ENCODE measurements at regions not wholly inside any gene's neighbourhood (a gene's known extent, or its start where the extent isn't known, plus 50 kb on each side); places are given as distances from the start of the nearest gene placed in this dataset.
"Not testable (repeated sequence)": the region's sequence is repeated elsewhere in the genome, so short reads cannot be mapped to it uniquely, and the experiment has no call there.

DNA sequence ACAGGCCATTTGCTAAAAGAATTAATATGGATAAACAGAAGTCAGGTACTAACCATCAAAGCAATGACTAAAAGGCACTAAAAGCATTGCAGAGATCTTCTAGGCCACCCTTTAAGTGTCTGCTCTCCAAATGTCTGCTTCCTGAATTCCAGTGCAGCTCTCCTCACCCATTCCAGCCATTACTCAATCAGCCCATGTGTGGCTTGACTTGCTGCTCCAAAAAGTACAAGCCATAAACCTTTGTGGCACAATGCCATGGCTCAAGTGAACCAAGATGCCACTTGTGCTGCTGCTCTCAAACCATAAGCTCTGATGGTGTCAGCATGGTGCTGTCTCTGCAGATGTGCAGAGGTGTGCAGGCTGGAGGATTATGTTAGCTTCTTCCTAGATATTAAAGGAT, 290.2 kb upstream of the POU5F2 start:
- intact Hi-C loops (cut with DNase I) = no loop called here
- DNase-seq (ENCODE audit: low spot score) = no peak

- DNase-seq (ENCODE audit: low spot score) = no peak
- intact Hi-C loops (cut with DNase I) = no loop called here
Observed at GRCh38 chr5:94028001-94028400, 286.6 kb upstream of the POU5F2 start.

GRCh38 chr5:94027145-94027544, 285.7 kb upstream of the POU5F2 start:
- DNase-seq (ENCODE audit: low spot score) = no peak
- intact Hi-C loops (cut with DNase I) = no loop called here

DNA sequence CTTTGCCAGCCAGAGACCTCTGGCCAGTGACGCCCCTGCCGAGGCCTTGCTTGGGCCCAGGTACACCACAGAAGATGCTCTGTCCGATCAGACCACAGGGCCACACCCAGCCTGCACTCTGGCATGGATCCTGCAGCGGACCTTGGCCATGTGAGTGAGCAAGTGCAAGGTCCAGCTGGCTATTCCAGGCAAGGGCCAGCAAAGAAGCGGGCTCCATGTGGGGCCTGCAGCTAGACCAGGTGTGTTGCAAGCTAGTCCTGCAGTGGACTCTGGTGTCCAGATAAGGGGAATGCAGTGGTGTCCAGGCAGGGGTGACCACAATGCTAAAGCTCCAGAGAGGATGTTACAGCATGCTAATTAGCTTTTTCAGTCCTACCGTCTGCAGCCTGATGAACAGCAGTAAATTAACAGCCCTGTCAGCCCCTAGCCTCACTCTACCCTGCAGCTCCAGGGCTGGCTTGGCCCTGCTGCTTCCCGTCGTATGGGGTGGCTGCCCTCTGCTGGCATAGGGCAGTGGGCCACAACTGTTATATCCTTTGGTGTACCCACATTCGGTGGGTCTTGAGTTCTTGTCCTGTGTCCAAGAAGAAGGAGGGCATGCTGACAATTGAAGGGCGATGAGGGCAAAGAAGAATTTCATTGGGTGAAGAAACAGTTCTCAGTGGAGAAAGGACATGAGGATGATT, 284.5 kb upstream of the POU5F2 start:
- intact Hi-C loops (cut with DNase I) = no loop called here
- no peak for DNase-seq (ENCODE audit: low spot score)

DNA sequence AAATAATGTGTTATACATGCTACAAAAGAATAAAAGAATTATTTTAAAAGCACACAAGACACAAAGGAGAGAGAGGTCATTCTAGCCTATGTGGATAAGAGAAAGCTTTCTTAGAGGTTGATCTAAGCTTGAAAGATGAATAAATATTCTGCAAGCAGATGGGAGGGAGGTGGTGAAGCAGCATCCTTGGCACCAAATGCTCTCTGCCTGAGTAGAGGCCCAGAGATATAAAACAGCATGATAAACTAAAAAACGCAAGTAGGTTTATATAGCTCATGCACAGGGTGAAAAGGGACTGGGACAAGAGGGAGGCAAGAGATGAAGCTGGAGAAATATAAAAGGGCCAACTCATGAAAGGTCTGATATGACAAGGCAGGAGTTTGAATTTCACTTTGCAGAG, 283.2 kb upstream of the POU5F2 start:
- no peak for DNase-seq (ENCODE audit: low spot score)
- intact Hi-C loops (cut with DNase I) = no loop called here

- DNase-seq (ENCODE audit: low spot score) = no peak
- intact Hi-C loops (cut with DNase I) = no loop called here
Observed at GRCh38 chr5:94024101-94024500, 282.7 kb upstream of the POU5F2 start.

DNA sequence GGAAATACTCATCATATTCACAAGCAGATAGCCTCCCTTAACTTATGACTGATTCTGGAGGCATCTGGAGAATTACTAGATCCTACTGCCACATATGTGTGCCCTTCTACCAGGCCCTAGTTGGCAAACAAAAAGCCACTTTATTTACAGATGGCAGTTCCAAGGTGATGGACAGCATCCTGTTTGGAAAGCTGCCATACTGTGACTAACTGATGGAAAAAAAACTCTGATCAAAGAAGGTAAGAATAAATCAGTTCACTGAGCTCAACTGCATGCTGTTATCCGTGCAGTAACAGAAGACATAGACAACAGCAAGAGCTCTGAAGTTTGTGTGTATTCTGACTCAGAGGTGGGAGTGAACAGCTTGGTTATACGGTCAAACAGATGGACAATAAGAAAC, 279.8 kb upstream of the POU5F2 start:
- no peak for DNase-seq (ENCODE audit: low spot score)

GRCh38 chr5:94017579-94017978, 276.2 kb upstream of the POU5F2 start:
- no peak for DNase-seq (ENCODE audit: low spot score)
- intact Hi-C loops (cut with DNase I) = no loop called here

More for the DNA sequence above, 279.8 kb upstream of the POU5F2 start:
- intact Hi-C loops (cut with DNase I) = no loop called here

- intact Hi-C loops (cut with DNase I) = no loop called here
- no peak for DNase-seq (ENCODE audit: low spot score)
Observed at GRCh38 chr5:94010814-94011213, 269.4 kb upstream of the POU5F2 start.

DNA sequence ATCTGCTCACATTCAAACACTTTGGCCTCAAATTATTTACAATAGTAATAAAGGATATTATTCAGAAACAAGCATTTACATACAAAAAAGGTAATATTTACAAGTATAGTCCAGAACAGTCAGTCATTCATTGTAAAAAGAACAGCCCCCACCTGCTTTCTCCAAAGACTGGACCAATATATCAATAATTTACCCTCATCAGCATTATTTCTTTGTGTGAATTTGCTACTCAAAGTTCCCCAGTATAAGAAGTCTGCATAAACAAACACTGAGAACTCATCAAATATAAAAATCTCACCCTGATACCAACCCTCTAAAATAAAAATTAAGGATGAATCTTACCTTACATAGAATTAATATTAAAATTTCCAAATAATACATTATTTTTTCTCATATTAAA, 267.8 kb upstream of the POU5F2 start:
- no peak for DNase-seq (ENCODE audit: low spot score)
- intact Hi-C loops (cut with DNase I) = no loop called here

DNA sequence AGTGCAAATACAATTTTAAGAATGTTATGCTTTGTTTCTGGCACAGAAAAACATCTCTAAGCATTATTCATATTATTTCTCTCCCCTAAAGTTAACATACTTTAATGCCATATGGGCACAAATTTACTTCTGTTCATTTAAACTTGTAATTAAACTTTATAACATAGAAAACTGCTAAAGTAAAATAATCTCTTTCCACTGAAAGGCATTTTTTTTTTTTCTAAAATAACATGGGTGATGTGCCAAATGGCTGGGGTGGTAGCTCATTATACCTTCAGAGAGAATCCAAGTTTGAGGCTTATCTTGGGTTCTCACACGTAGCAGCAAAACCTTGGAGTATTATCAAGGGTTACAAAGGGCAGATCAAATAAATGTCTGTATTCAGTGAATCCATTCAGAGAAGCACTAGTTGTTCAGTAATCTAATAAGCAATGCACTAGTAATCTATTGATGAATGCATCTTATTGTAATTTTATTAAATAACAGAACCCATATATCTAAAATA, 257.6 kb upstream of the POU5F2 start:
- no peak for DNase-seq (ENCODE audit: low spot score)
- intact Hi-C loops (cut with DNase I) = no loop called here

DNA sequence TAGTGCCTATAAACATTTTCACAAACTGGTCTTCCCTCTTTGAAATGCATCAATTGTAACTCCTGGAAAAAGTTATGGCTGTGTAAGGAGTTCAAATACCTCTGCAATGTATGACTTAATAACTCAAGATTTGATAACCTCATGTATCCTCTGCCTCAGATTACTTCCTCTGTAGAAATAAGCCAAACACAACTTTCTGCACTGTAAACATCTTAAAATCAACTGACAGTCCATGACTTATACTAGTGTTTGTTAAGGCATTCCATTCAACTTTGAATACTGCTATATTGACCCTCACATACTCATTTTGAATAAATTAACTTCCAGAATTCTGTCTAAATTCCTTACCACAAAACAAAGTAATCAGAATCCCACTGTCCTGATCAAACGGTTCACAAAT, 256.2 kb upstream of the POU5F2 start:
- no peak for DNase-seq (ENCODE audit: low spot score)
- intact Hi-C loops (cut with DNase I) = no loop called here

GRCh38 chr5:93995126-93995621, 253.8 kb upstream of the POU5F2 start:
- intact Hi-C loops (cut with DNase I) = no loop called here
- no peak for DNase-seq (ENCODE audit: low spot score)

- no peak for DNase-seq (ENCODE audit: low spot score)
- intact Hi-C loops (cut with DNase I) = no loop called here
Observed at GRCh38 chr5:93993161-93993560, 251.8 kb upstream of the POU5F2 start.

- no peak for DNase-seq (ENCODE audit: low spot score)
- intact Hi-C loops (cut with DNase I) = no loop called here
Observed at GRCh38 chr5:93990504-93991070, 249.2 kb upstream of the POU5F2 start.

GRCh38 chr5:93985940-93986570, 244.7 kb upstream of the POU5F2 start:
- intact Hi-C loops (cut with DNase I); DNase-seq (ENCODE audit: low spot score): not testable (repeated sequence)

DNA sequence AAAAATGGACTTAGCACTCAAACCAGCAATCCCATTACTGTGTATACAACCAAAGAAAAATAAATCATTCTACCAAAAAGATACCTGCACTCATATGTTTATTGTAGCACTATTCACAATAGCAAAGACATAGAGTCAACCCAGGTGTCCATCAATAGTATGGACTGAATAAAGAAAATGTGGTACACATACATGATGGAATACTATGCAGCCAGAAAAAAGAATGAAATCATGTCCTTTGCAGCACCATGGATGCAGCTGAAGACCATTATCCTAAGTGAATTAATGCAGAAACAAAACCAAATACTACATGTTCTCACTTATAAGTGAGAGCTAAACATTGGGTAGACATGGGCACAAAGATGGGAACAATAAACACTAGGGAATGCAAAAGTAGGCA, 236.8 kb upstream of the POU5F2 start:
- intact Hi-C loops (cut with DNase I) = no loop called here
- DNase-seq (ENCODE audit: low spot score) = no peak

DNA sequence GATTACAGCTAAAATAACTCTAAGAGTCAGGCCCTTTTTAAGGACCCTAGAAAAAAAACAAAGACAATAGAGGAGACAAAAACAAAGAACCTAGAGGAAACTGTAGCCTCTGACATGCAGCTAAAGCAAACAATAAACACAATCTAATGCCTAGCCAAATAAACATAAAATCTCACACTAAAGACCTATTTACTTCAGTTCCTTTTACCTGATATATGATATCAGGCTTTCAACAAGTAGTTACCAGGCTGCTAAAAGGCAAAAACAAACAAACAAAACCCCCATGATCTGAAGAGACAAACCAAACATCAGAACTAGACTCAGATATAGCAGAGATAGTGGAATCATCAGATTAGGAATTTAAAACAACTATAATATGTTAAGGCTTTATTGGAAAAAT, 226.5 kb upstream of the POU5F2 start:
- intact Hi-C loops (cut with DNase I) = no loop called here
- no peak for DNase-seq (ENCODE audit: low spot score)

DNA sequence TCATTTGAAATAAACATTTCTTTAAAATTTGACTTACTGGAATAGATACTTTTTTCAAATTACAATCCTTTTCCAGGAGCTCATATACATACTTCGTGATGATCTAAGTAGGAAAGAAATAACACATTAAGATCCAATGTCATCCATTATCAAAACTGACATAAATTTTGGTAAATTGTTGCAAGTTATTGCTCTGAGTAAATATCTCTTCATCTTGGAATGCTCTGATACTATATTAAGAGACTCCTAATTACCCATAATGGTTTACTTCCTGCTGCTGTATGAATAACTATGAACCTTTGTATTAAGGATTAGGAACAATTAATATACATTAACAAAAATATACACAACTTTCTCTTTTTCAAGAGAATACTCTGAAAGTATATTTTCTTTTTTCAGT, 223.0 kb upstream of the POU5F2 start:
- no peak for DNase-seq (ENCODE audit: low spot score)
- intact Hi-C loops (cut with DNase I) = no loop called here

- intact Hi-C loops (cut with DNase I) = no loop called here
- no peak for DNase-seq (ENCODE audit: low spot score)
Observed at GRCh38 chr5:93960042-93960441, 218.6 kb upstream of the POU5F2 start.

DNA sequence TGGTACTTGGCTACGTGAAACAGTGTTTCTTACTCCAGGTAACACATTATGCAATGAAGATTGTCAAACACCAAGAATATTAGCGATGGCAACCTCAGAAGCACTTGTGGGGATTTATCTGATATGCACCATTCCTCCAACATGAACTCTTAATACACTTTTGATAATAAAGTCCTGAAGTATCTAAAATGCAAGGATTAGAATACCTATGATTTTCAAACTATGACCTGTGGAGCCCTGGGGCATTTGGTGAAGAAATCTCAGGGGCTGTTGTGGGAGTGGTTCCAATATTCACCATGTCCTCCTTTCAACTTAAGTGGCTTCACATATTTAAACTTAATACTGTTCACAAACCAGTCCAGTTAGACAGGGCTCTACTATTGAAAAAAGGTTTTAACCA, 214.6 kb upstream of the POU5F2 start:
- intact Hi-C loops (cut with DNase I) = no loop called here
- DNase-seq (ENCODE audit: low spot score) = no peak

All from cardiac septum (tissue), 1 donor.